Liver (tissue), 8 donors: ENCODE measurements at regions not wholly inside any gene's neighbourhood (a gene's known extent, or its start where the extent isn't known, plus 50 kb on each side); places are given as distances from the start of the nearest gene placed in this dataset.

Source experiments
- DNase-seq: peaks from one replicate; pipeline ENCODE4 v3.0.0-alpha.2; 2017; ENCODE audit warnings: low spot score
- H3K27ac ChIP-seq, 2 donors: one replicate each; pipeline ENCODE4 v1.7.0; 2013; ENCODE audit warnings: inconsistent platforms in 2 of 2, low read length in 2 of 2, control low read depth in 1 of 2, low read depth in 1 of 2, mild to moderate bottlenecking in 1 of 2
- H3K27me3 ChIP-seq, 4 donors: one replicate each; pipeline versions ENCODE4 v1.6.1 to v1.7.0; 2013; ENCODE audit warnings: low read length in 3 of 4, inconsistent platforms in 1 of 4, mild to moderate bottlenecking in 1 of 4, moderate library complexity in 1 of 4; ENCODE audit not compliant: control insufficient read depth in 4 of 4, insufficient read depth in 4 of 4
- H3K36me3 ChIP-seq, 4 donors: one replicate each; pipeline versions ENCODE4 v1.6.1 to v1.7.0; 2013; ENCODE audit warnings: low read length in 3 of 4, mild to moderate bottlenecking in 3 of 4, low read depth in 1 of 4, moderate library complexity in 1 of 4; ENCODE audit not compliant: control insufficient read depth in 4 of 4, insufficient read depth in 3 of 4
- H3K4me1 ChIP-seq, 4 donors: one replicate each; pipeline versions ENCODE4 v1.6.1 to v1.7.0; 2013; ENCODE audit warnings: low read length in 3 of 4, mild to moderate bottlenecking in 3 of 4, moderate library complexity in 1 of 4; ENCODE audit not compliant: control insufficient read depth in 4 of 4, insufficient read depth in 4 of 4
- H3K4me3 ChIP-seq, 3 donors: one replicate each; pipeline versions ENCODE4 v1.6.1 to v1.7.0; 2013; ENCODE audit warnings: low read length in 3 of 3, control low read depth in 1 of 3, low read depth in 1 of 3, mild to moderate bottlenecking in 1 of 3
- H3K9ac ChIP-seq, 2 donors: one replicate each; pipeline ENCODE4 v1.7.0; 2013; ENCODE audit warnings: low read length in 2 of 2, mild to moderate bottlenecking in 2 of 2, moderate library complexity in 2 of 2, control low read depth in 1 of 2, low read depth in 1 of 2
- H3K9me3 ChIP-seq, 4 donors: one replicate each; pipeline versions ENCODE4 v1.6.1 to v1.7.0; 2013; ENCODE audit warnings: low read length in 3 of 4; ENCODE audit not compliant: control insufficient read depth in 4 of 4
- ATF3 ChIP-seq: IDR thresholded peaks from 2 replicates; pipeline ENCODE4 v1.6.1; 2016; ENCODE audit warnings: antibody characterized with exemption
- CTCF ChIP-seq: fragments of 150-350 bp; IDR thresholded peaks from 2 replicates; pipeline ENCODE4 v1.5.1; 2017; ENCODE audit warnings: improper control_type of control experiment, low read depth, low read length; ENCODE audit not compliant: missing input control
- EGR1 ChIP-seq, 2 donors: IDR thresholded peaks; 2 replicates each; pipeline ENCODE4 v1.6.1; 2016 to 2018; ENCODE audit warnings: antibody characterized with exemption in 2 of 2, low read depth in 2 of 2
- FOXA1 ChIP-seq: IDR thresholded peaks from 2 replicates; pipeline ENCODE4 v1.6.1; 2016; ENCODE audit warnings: antibody characterized with exemption
- FOXA2 ChIP-seq: IDR thresholded peaks from 2 replicates; pipeline ENCODE4 v1.6.1; 2016; ENCODE audit warnings: antibody characterized with exemption
- GABPA ChIP-seq, 2 donors: IDR thresholded peaks in 1 of 2; conservative IDR thresholded peaks in 1 of 2; 2 replicates each; pipeline ENCODE4 v1.6.1; 2016; ENCODE audit warnings: antibody characterized with exemption in 2 of 2, mild to moderate bottlenecking in 1 of 2, moderate library complexity in 1 of 2
- HNF4A ChIP-seq, 2 donors: conservative IDR thresholded peaks; 2 replicates each; pipeline ENCODE4 v1.6.1; 2016; ENCODE audit warnings: antibody characterized with exemption in 2 of 2, mild to moderate bottlenecking in 2 of 2
- HNF4G ChIP-seq: IDR thresholded peaks from 2 replicates; pipeline ENCODE4 v1.6.1; 2016; ENCODE audit warnings: antibody characterized with exemption
- JUND ChIP-seq, 2 donors: IDR thresholded peaks; 2 replicates each; pipeline ENCODE4 v1.6.1; 2016; ENCODE audit warnings: antibody characterized with exemption in 2 of 2
- MAX ChIP-seq: IDR thresholded peaks from 2 replicates; pipeline ENCODE4 v1.6.1; 2016; ENCODE audit warnings: antibody characterized with exemption
- NR2F2 ChIP-seq: IDR thresholded peaks from 2 replicates; pipeline ENCODE4 v1.6.1; 2016; ENCODE audit warnings: antibody characterized with exemption
- REST ChIP-seq: IDR thresholded peaks from 2 replicates; pipeline ENCODE4 v1.6.1; 2016; ENCODE audit warnings: antibody characterized with exemption, mild to moderate bottlenecking
- RXRA ChIP-seq, 2 donors: IDR thresholded peaks; 2 replicates each; pipeline ENCODE4 v1.6.1; 2017 to 2018; ENCODE audit warnings: antibody characterized with exemption in 2 of 2, mild to moderate bottlenecking in 1 of 2
- SP1 ChIP-seq: IDR thresholded peaks from 2 replicates; pipeline ENCODE4 v1.6.1; 2018; ENCODE audit warnings: antibody characterized with exemption, mild to moderate bottlenecking
- TAF1 ChIP-seq: conservative IDR thresholded peaks from 2 replicates; pipeline ENCODE4 v1.6.1; 2016; ENCODE audit warnings: antibody characterized with exemption, mild to moderate bottlenecking
- YY1 ChIP-seq: IDR thresholded peaks from 2 replicates; pipeline ENCODE4 v1.6.1; 2016; ENCODE audit warnings: antibody characterized with exemption, mild to moderate bottlenecking
- ZBTB33 ChIP-seq: IDR thresholded peaks from 2 replicates; pipeline ENCODE4 v1.6.1; 2016; ENCODE audit warnings: antibody characterized with exemption
- WGBS: extraction: QIAGEN DNeasy Blood & Tissue Kit; methylation state at CpG from one replicate; pipeline ENCODE4 v1.1.7; 2013; 5-methylcytosine and 5-hydroxymethylcytosine counted together
- donor health status: healthy.
- donor health status: healthy.
- donor health status: healthy.
- donor health status: healthy.
- donor health status: healthy.

- TF ChIP-seq GABPA (IDR thresholded peaks at IDR 0.05 in 1 of 2, conservative IDR thresholded peaks at IDR 0.05 in 1 of 2) (no peak), EGR1 (IDR thresholded peaks at IDR 0.05; ENCODE audit: low read depth in 2 of 2) (no peak), CTCF (no peak), NR2F2 (no peak), FOXA2 (no peak), HNF4G (no peak), ZBTB33 (no peak), ATF3 (no peak), YY1 (no peak), FOXA1 (no peak)
- WGBS: 80% methylated on average over 2 of the region's 2 CpGs
- Histone ChIP-seq H3K9me3 (no peaks in the 10 kb centered on the region), H3K27me3 (no peaks in the 10 kb centered on the region), H3K4me3 (no peak overlapping the region), H3K9ac (no peak overlapping the region), H3K27ac (no peak overlapping the region), H3K4me1 (peaks cover 0 to 12% (median 4%) of the 10 kb centered on the region in 4 donors), H3K36me3 (peaks cover 0 to 2% (median 0%) of the 10 kb centered on the region in 4 donors)
- no peak for DNase-seq
These were observed 99.7 kb downstream of the KCNRG start for GRCh38 chr13:50114961-50115360.

- Histone ChIP-seq H3K27me3 (no peaks in the 10 kb centered on the region), H3K4me1 (peaks cover 0 to 12% (median 4%) of the 10 kb centered on the region in 4 donors)
- 95% methylated on average over 3 of the region's 3 CpGs for WGBS
These were observed 100.5 kb downstream of the KCNRG start for GRCh38 chr13:50115695-50116094.

More at GRCh38 chr13:50115695-50116094, 100.5 kb downstream of the KCNRG start:
- no peak overlapping the region for H3K4me3 ChIP-seq
- no peak for DNase-seq
- no peaks in the 10 kb centered on the region for H3K9me3 ChIP-seq
- H3K9ac ChIP-seq: no peak overlapping the region
- TF ChIP-seq NR2F2 (no peak), FOXA2 (no peak), FOXA1 (no peak), GABPA (IDR thresholded peaks at IDR 0.05 in 1 of 2, conservative IDR thresholded peaks at IDR 0.05 in 1 of 2) (no peak), TAF1 (no peak), RXRA (IDR thresholded peaks at IDR 0.05) (no peak), HNF4A (conservative IDR thresholded peaks at IDR 0.05) (no peak), ATF3 (no peak), HNF4G (no peak), SP1 (no peak), YY1 (no peak), JUND (IDR thresholded peaks at IDR 0.05) (no peak), REST (no peak), MAX (no peak), EGR1 (IDR thresholded peaks at IDR 0.05; ENCODE audit: low read depth in 2 of 2) (no peak), CTCF (no peak)
- peaks cover 0 to 2% (median 0%) of the 10 kb centered on the region in 4 donors for H3K36me3 ChIP-seq
- no peak overlapping the region for H3K27ac ChIP-seq
